H1 (cell line): ENCODE measurements at regions not wholly inside any gene's neighbourhood (a gene's known extent, or its start where the extent isn't known, plus 50 kb on each side); places are given as distances from the start of the nearest gene placed in this dataset.

Experiments used
- CTCF ChIA-PET: fragments of 300-600 bp; sonication (Branson Sonifier 250); formaldehyde crosslinking; loops from one replicate; lab custom pipeline; 2021; ENCODE audit not compliant: partially characterized antibody; lab: Charles Lee
- POLR2A ChIA-PET: fragments of 300-600 bp; sonication (Branson Sonifier 250); formaldehyde crosslinking; loops from one replicate; lab custom pipeline; 2021; ENCODE audit warnings: inconsistent platforms; ENCODE audit not compliant: partially characterized antibody; lab: Charles Lee
- DNase-seq, 2 experiments: peaks; one replicate each; pipeline versions ENCODE4 v3.0.0 to v3.0.0-alpha.2; 2010 to 2022; ENCODE audit warnings: low spot score in 2 of 2, low read depth in 1 of 2, mixed read lengths in 1 of 2
- FAIRE-seq: peaks from 2 replicates; lab custom pipeline; 2011; peaks lifted over from hg19 to GRCh38; lab: Jason Lieb, UNC
- H2AFZ ChIP-seq: 2 replicates; pipeline ENCODE4 v1.8.1; 2012; ENCODE audit warnings: low read length, inconsistent platforms
- H2AK5ac ChIP-seq: 2 replicates; pipeline ENCODE4 v1.6.1; 2013; ENCODE audit warnings: low read depth, low read length
- H2BK120ac ChIP-seq: replicated peaks from 2 replicates; pipeline ENCODE3; 2013; ENCODE audit warnings: low read depth, low read length, inconsistent platforms
- H2BK12ac ChIP-seq: 2 replicates; pipeline ENCODE4 v1.6.1; 2013; ENCODE audit warnings: low read depth, low read length
- H2BK15ac ChIP-seq: 2 replicates; pipeline ENCODE4 v1.6.1; 2013; ENCODE audit warnings: low read length
- H2BK20ac ChIP-seq: 2 replicates; pipeline ENCODE4 v1.6.1; 2013; ENCODE audit warnings: low read length
- H2BK5ac ChIP-seq: 2 replicates; pipeline ENCODE4 v1.6.1; 2013; ENCODE audit warnings: low read depth, low read length
- H3K14ac ChIP-seq: 2 replicates; pipeline ENCODE4 v1.6.1; 2013; ENCODE audit warnings: inconsistent platforms; ENCODE audit not compliant: insufficient read length
- H3K18ac ChIP-seq: 2 replicates; pipeline ENCODE4 v1.6.1; 2013; ENCODE audit warnings: low read length; ENCODE audit errors: extremely low read depth
- H3K23ac ChIP-seq: 2 replicates; pipeline ENCODE4 v1.6.1; 2013; ENCODE audit warnings: inconsistent platforms; ENCODE audit not compliant: insufficient read length
- H3K23me2 ChIP-seq: 2 replicates; pipeline ENCODE4 v1.6.1; 2013; ENCODE audit warnings: low read depth, low read length
- H3K27ac ChIP-seq: 2 replicates; pipeline ENCODE4 v1.6.1; 2011; ENCODE audit warnings: low read depth, low read length, inconsistent platforms
- H3K27me3 ChIP-seq, 4 experiments: replicated peaks in 1 of 4; 1 replicate in 1 of 4; 2 replicates in 3 of 4; pipeline versions ENCODE4 v1.6.1 to v1.8.1; 2011 to 2013; ENCODE audit warnings: low read length in 3 of 4, mild to moderate bottlenecking in 3 of 4, inconsistent platforms in 2 of 4, mixed read lengths in 2 of 4, moderate library complexity in 1 of 4; ENCODE audit not compliant: control insufficient read depth in 3 of 4, insufficient read depth in 3 of 4; ENCODE audit errors: extremely low read depth in 1 of 4
- H3K36me3 ChIP-seq, 4 experiments: 2 replicates each; pipeline versions ENCODE4 v1.6.1 to v1.8.1; 2011 to 2013; ENCODE audit warnings: mild to moderate bottlenecking in 4 of 4, low read length in 3 of 4, moderate library complexity in 2 of 4, control low read depth in 1 of 4, inconsistent platforms in 1 of 4; ENCODE audit not compliant: insufficient read depth in 4 of 4, control insufficient read depth in 2 of 4
- H3K4ac ChIP-seq: replicated peaks from 2 replicates; pipeline ENCODE3; 2013; ENCODE audit warnings: low read length, low read depth, mixed read lengths, inconsistent platforms; ENCODE audit not compliant: insufficient read length
- H3K4me1 ChIP-seq, 4 experiments: replicated peaks in 1 of 4; 1 replicate in 1 of 4; 2 replicates in 3 of 4; pipeline versions ENCODE4 v1.6.1 to v1.8.1; 2011 to 2013; ENCODE audit warnings: low read length in 3 of 4, inconsistent platforms in 2 of 4, mixed read lengths in 1 of 4; ENCODE audit not compliant: insufficient read depth in 4 of 4, control insufficient read depth in 3 of 4
- H3K4me2 ChIP-seq, 2 experiments: 2 replicates each; pipeline versions ENCODE4 v1.6.1 to v1.8.1; 2011 to 2013; ENCODE audit warnings: low read depth in 2 of 2, low read length in 2 of 2, control low read depth in 1 of 2, inconsistent platforms in 1 of 2, mild to moderate bottlenecking in 1 of 2; ENCODE audit not compliant: insufficient read depth in 1 of 2
- H3K4me3 ChIP-seq, 4 experiments: fragments of 200-600, 300-600 bp in 1 of 4; sonication (generic), shearing (Covaris generic), sonication (Bioruptor Twin) in 1 of 4; 2 replicates each; pipeline versions ENCODE4 v1.5.1 to v1.8.1; 2011 to 2016; ENCODE audit warnings: low read length in 4 of 4, low read depth in 3 of 4, control low read depth in 2 of 4, inconsistent platforms in 2 of 4, mild to moderate bottlenecking in 2 of 4, mixed read lengths in 1 of 4, moderate library complexity in 1 of 4; ENCODE audit not compliant: insufficient read depth in 2 of 4; ENCODE audit errors: extremely low read depth in 1 of 4
- H3K56ac ChIP-seq: replicated peaks from 2 replicates; pipeline ENCODE3; 2013; ENCODE audit warnings: low read depth, mild to moderate bottlenecking, mixed read lengths, low read length, inconsistent platforms; ENCODE audit not compliant: insufficient read length
- H3K79me1 ChIP-seq: 2 replicates; pipeline ENCODE4 v1.6.1; 2013; ENCODE audit warnings: low read depth, low read length, control low read depth
- H3K79me2 ChIP-seq, 2 experiments: 2 replicates each; pipeline versions ENCODE4 v1.6.1 to v1.8.1; 2012 to 2013; ENCODE audit warnings: low read length in 2 of 2, mild to moderate bottlenecking in 2 of 2, inconsistent platforms in 1 of 2; ENCODE audit not compliant: insufficient read depth in 2 of 2, control insufficient read depth in 1 of 2
- H3K9ac ChIP-seq, 4 experiments: replicated peaks in 1 of 4; 1 replicate in 1 of 4; 2 replicates in 3 of 4; pipeline versions ENCODE4 v1.6.1 to v1.8.1; 2011 to 2013; ENCODE audit warnings: low read depth in 3 of 4, low read length in 3 of 4, control low read depth in 2 of 4, mild to moderate bottlenecking in 2 of 4, moderate library complexity in 2 of 4, inconsistent platforms in 1 of 4; ENCODE audit errors: extremely low read depth in 1 of 4
- H3K9me3 ChIP-seq, 2 experiments: 2 replicates each; pipeline versions ENCODE4 v1.6.1 to v1.8.1; 2012 to 2013; ENCODE audit warnings: mild to moderate bottlenecking in 2 of 2, moderate library complexity in 2 of 2, control low read depth in 1 of 2, inconsistent platforms in 1 of 2, low read depth in 1 of 2, low read length in 1 of 2, mixed read lengths in 1 of 2; ENCODE audit not compliant: insufficient read depth in 2 of 2
- H4K20me1 ChIP-seq, 2 experiments: replicated peaks in 1 of 2; 2 replicates each; pipeline versions ENCODE3 to v1.8.1; 2011 to 2013; ENCODE audit warnings: inconsistent platforms in 2 of 2, low read length in 2 of 2, mild to moderate bottlenecking in 1 of 2; ENCODE audit not compliant: insufficient read depth in 2 of 2, control insufficient read depth in 1 of 2
- H4K5ac ChIP-seq: 2 replicates; pipeline ENCODE4 v1.6.1; 2013; ENCODE audit warnings: low read length, low read depth, mixed read lengths, inconsistent platforms; ENCODE audit not compliant: insufficient read length
- H4K8ac ChIP-seq: 2 replicates; pipeline ENCODE4 v1.8.0; 2013; ENCODE audit warnings: mild to moderate bottlenecking, moderate library complexity, low read length, inconsistent platforms; ENCODE audit not compliant: insufficient read depth; ENCODE audit errors: extremely low read depth
- H4K91ac ChIP-seq: replicated peaks from 2 replicates; pipeline ENCODE3; 2013; ENCODE audit warnings: low read length, mixed read lengths, inconsistent platforms; ENCODE audit not compliant: insufficient read length
- POLR2A ChIP-seq, 2 experiments: IDR thresholded peaks; 1 replicate in 1 of 2; 2 replicates in 1 of 2; pipeline ENCODE4 v1.6.1; 2011; ENCODE audit warnings: low read depth in 2 of 2, low read length in 2 of 2, mild to moderate bottlenecking in 2 of 2; ENCODE audit errors: control extremely low read depth in 1 of 2
- SP2 ChIP-seq: IDR thresholded peaks from 2 replicates; pipeline ENCODE4 v1.6.1; 2012; ENCODE audit warnings: mild to moderate bottlenecking, low read length, inconsistent platforms
- WGBS, 2 experiments: shearing (Covaris generic) in 1 of 2; methylation state at CpG; one replicate each; pipeline versions ENCODE4 v1.1.6 to v1.1.7; 2013 to 2015; ENCODE audit warnings: low lambda C conversion rate in 2 of 2, mixed read lengths in 2 of 2, inconsistent platforms in 1 of 2, low coverage in 1 of 2, missing lambda C conversion rate in 1 of 2; ENCODE audit not compliant: insufficient replicate concordance in 2 of 2, insufficient coverage in 1 of 2, insufficient read length in 1 of 2; ENCODE audit errors: extremely low coverage in 1 of 2, missing lambda C conversion rate in 1 of 2; 5-methylcytosine and 5-hydroxymethylcytosine counted together

GRCh38 chrX:128396601-128397000 lies 344.4 kb upstream of the ACTRT1 start:
- H3K79me1 ChIP-seq = no peaks in the 10 kb centered on the region
- no peaks in the 10 kb centered on the region for H3K36me3 ChIP-seq
- H3K4me2 ChIP-seq = no peak overlapping the region
- H2BK12ac ChIP-seq = no peak overlapping the region
- ChIA-PET CTCF (no interaction called here), POLR2A (no interaction called here)
- DNase-seq = no peak
- H4K20me1 ChIP-seq = no peaks in the 10 kb centered on the region
- no peak overlapping the region for H3K56ac ChIP-seq
- H3K23me2 ChIP-seq = no peaks in the 10 kb centered on the region
- H3K4me1 ChIP-seq = no peaks in the 10 kb centered on the region
- no peak overlapping the region for H3K4ac ChIP-seq
- H2BK20ac ChIP-seq = no peak overlapping the region
- H2BK15ac ChIP-seq = no peak overlapping the region
- no peak overlapping the region for H3K27ac ChIP-seq
- no peak overlapping the region for H2BK120ac ChIP-seq
- H2AK5ac ChIP-seq = no peak overlapping the region
- H3K9ac ChIP-seq = no peak overlapping the region
- no peak overlapping the region for H4K8ac ChIP-seq
- H3K14ac ChIP-seq = no peak overlapping the region
- no peaks in the 10 kb centered on the region for H3K9me3 ChIP-seq
- no peaks in the 10 kb centered on the region for H3K27me3 ChIP-seq
- no peak overlapping the region for H4K5ac ChIP-seq
- FAIRE-seq = no peak
- H3K4me3 ChIP-seq = no peak overlapping the region
- H4K91ac ChIP-seq = no peak overlapping the region
- no peak overlapping the region for H3K18ac ChIP-seq
- no peak overlapping the region for H2BK5ac ChIP-seq
- no peak overlapping the region for H2AFZ ChIP-seq
- 80% methylated on average over 1 of the region's 3 CpGs; no CpG with 5 or more reads in 1 of the 2 experiments for WGBS, 2 experiments
- no peaks in the 10 kb centered on the region for H3K79me2 ChIP-seq
- H3K23ac ChIP-seq = no peak overlapping the region
- TF ChIP-seq POLR2A (IDR thresholded peaks at IDR 0.05; ENCODE audit: control extremely low read depth in 1 of 2, low read depth in 2 of 2, low read length in 2 of 2) = no peak
- no peak for TF ChIP-seq SP2
